GM12891 (cell line): ENCODE measurements at regions not wholly inside any gene's neighbourhood (a gene's known extent, or its start where the extent isn't known, plus 50 kb on each side); places are given as distances from the start of the nearest gene placed in this dataset.

Experiments
- POLR2AphosphoS5 ChIP-seq: IDR thresholded peaks from 2 replicates; pipeline ENCODE4 v1.6.1; 2011; ENCODE audit warnings: low read depth, low read length, control low read depth
- SPI1 ChIP-seq: IDR thresholded peaks from 2 replicates; pipeline ENCODE4 v1.6.1; 2011; ENCODE audit warnings: low read depth, low read length, control low read depth

GRCh38 chr11:79963856-79964645 is 523.2 kb upstream of the TENM4 start:
- no peak for TF ChIP-seq SPI1
- TF ChIP-seq POLR2AphosphoS5, result no peak
